HG02571 (cell line): ENCODE measurements at regions not wholly inside any gene's neighbourhood (a gene's known extent, or its start where the extent isn't known, plus 50 kb on each side); places are given as distances from the start of the nearest gene placed in this dataset.

Source experiments
- ATAC-seq: cut with Tn5 transposase; IDR thresholded peaks from one replicate; pipeline ENCODE4 v1.9.1; 2021; ENCODE audit warnings: mild to moderate bottlenecking, moderate library complexity; ENCODE audit not compliant: unreplicated experiment

DNA sequence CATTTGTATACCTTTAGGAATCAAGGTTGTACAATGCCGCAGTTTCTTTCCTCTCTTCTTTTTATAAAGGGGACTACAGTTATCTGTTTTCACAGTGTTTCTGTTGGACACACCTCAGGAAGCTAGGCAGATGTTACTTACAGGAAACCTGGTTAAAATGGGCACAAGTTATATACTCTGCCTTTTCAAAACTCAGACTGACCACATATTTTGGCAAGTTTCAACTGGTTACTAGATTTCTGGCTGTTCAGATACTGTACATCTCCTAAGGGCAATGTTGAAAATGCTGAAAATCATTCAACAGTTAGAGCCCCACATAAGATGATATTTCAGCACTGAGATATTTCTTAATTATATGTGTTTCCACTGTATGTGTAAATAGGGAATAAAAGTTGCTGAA, 92.5 kb upstream of the SLC35B3 start:
- ATAC-seq, result no peak

DNA sequence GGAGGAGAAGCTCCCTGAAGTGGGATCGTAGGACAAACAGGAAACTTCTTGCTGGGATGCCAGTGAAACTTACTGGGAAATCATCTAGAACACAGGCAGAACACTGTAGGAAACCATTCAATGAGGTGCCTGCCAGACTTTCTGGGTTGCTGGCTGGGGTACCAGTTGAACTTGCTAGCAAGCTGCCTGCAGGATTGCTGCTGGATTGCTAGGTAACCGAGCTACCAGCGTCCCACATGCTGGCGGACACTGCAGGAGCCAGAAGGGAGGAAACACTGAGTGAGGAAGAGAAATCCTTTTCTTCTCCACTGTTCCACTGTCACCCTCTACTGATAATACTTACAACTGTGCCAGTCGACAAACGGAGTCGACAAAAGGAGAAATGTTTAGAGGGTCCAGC, 91.3 kb upstream of the SLC35B3 start:
- ATAC-seq, result no peak

GRCh38 chr6:8525370-8525769, 90.0 kb upstream of the SLC35B3 start:
- no peak for ATAC-seq

- ATAC-seq, result no peak
Observed at GRCh38 chr6:8513174-8513573, 77.8 kb upstream of the SLC35B3 start.

- ATAC-seq, result no peak
Observed at GRCh38 chr6:8507286-8507685, 71.9 kb upstream of the SLC35B3 start.

GRCh38 chr6:8506126-8506525, 70.8 kb upstream of the SLC35B3 start:
- ATAC-seq, result no peak

GRCh38 chr6:8499540-8499939, 64.2 kb upstream of the SLC35B3 start:
- no peak for ATAC-seq

- no peak for ATAC-seq
Observed at GRCh38 chr6:8494730-8495129, 59.4 kb upstream of the SLC35B3 start.

DNA sequence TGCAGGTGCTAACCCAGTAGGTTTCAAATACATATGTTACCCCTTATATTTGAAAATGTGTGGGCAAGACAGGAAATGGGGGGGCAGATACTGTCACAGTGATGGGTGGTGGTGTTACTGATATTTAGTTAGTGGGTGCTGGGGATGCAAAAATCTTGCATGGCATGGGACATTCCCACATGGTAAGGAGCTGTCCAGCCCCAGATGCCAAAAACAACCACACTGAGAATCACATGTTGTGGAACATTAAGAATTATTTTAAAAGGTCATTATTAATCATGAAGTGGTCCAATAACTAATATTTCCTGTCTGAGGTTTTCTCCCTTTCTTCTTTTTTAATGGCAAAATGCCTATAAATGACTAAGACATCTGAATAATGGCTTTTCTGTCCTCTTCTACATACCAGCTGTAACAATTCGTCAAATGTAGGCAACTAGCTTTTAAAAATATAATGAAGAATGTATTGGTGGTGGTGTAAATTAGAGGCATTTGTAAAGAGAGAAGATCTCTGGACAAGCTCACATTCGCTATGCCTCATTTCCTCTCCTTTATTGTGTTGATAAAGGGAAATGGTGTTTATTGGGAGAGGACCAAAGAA, 57.3 kb upstream of the SLC35B3 start:
- no peak for ATAC-seq
